ENCODE measurements at regions not wholly inside any gene's neighbourhood (a gene's known extent, or its start where the extent isn't known, plus 50 kb on each side); places are given as distances from the start of the nearest gene placed in this dataset.
A peak's percentile ranks its signal among the peaks of the same experiment; 100 is the strongest.

- no peak for DNase-seq (ENCODE audit: low read depth in 3 of 3)
Observed at GRCh38 chr2:212709280-212709679, 170.7 kb upstream of the ERBB4 start.

GRCh38 chr2:212708355-212708754, 169.8 kb upstream of the ERBB4 start:
- no peak for DNase-seq (ENCODE audit: low read depth in 3 of 3)

GRCh38 chr2:212695426-212695825, 156.8 kb upstream of the ERBB4 start:
- no peak for DNase-seq (ENCODE audit: low read depth in 3 of 3)

GRCh38 chr2:212694398-212694797, 155.8 kb upstream of the ERBB4 start:
- no peak for DNase-seq (ENCODE audit: low read depth in 3 of 3)

- no peak for DNase-seq (ENCODE audit: low read depth in 3 of 3)
Observed at GRCh38 chr2:212692466-212692865, 153.9 kb upstream of the ERBB4 start.

GRCh38 chr2:212686285-212686895, 147.8 kb upstream of the ERBB4 start:
- DNase-seq (ENCODE audit: low read depth in 3 of 3): peak; percentile 16 to 17 (median 16)

GRCh38 chr2:212683346-212684097, 144.9 kb upstream of the ERBB4 start:
- DNase-seq (ENCODE audit: low read depth in 3 of 3): no peak

GRCh38 chr2:212682937-212683336, 144.3 kb upstream of the ERBB4 start:
- DNase-seq (ENCODE audit: low read depth in 3 of 3): no peak

GRCh38 chr2:212677466-212677865, 138.9 kb upstream of the ERBB4 start:
- no peak for DNase-seq (ENCODE audit: low read depth in 3 of 3)

- DNase-seq (ENCODE audit: low read depth in 3 of 3): no peak
Observed at GRCh38 chr2:212672186-212672585, 133.6 kb upstream of the ERBB4 start.

GRCh38 chr2:212669761-212670160, 131.2 kb upstream of the ERBB4 start:
- no peak for DNase-seq (ENCODE audit: low read depth in 3 of 3)

- DNase-seq (ENCODE audit: low read depth in 3 of 3): no peak
Observed at GRCh38 chr2:212667751-212668316, 129.2 kb upstream of the ERBB4 start.

- no peak for DNase-seq (ENCODE audit: low read depth in 3 of 3)
Observed at GRCh38 chr2:212665948-212666347, 127.3 kb upstream of the ERBB4 start.

- no peak for DNase-seq (ENCODE audit: low read depth in 3 of 3)
Observed at GRCh38 chr2:212659441-212659840, 120.8 kb upstream of the ERBB4 start.

GRCh38 chr2:212649646-212650045, 111.0 kb upstream of the ERBB4 start:
- DNase-seq (ENCODE audit: low read depth in 3 of 3): no peak

GRCh38 chr2:212646698-212647366, 108.2 kb upstream of the ERBB4 start:
- no peak for DNase-seq (ENCODE audit: low read depth in 3 of 3)

- no peak for DNase-seq (ENCODE audit: low read depth in 3 of 3)
Observed at GRCh38 chr2:212644195-212644837, 105.7 kb upstream of the ERBB4 start.

- no peak for DNase-seq (ENCODE audit: low read depth in 3 of 3)
Observed at GRCh38 chr2:212640428-212640827, 101.8 kb upstream of the ERBB4 start.

- no peak for DNase-seq (ENCODE audit: low read depth in 3 of 3)
Observed at GRCh38 chr2:212638694-212639093, 100.1 kb upstream of the ERBB4 start.

GRCh38 chr2:212628586-212628985, 90.0 kb upstream of the ERBB4 start:
- DNase-seq (ENCODE audit: low read depth in 3 of 3): no peak

GRCh38 chr2:212626371-212626918, 87.8 kb upstream of the ERBB4 start:
- DNase-seq (ENCODE audit: low read depth in 3 of 3): no peak

GRCh38 chr2:212619954-212620353, 81.4 kb upstream of the ERBB4 start:
- no peak for DNase-seq (ENCODE audit: low read depth in 3 of 3)

Measured in stimulated activated CD4-positive, alpha-beta T cell treated with anti-CD3 and anti-CD28 coated beads, TNF-alpha, amount 100 ng/mL, for 48 hours (primary cell).